ENCODE measurements at regions not wholly inside any gene's neighbourhood (a gene's known extent, or its start where the extent isn't known, plus 50 kb on each side); places are given as distances from the start of the nearest gene placed in this dataset.
A peak's percentile ranks its signal among the peaks of the same experiment; 100 is the strongest.

- WGBS, 2 donors: 90 to 93% methylated on average over 24 of the region's 25 CpGs
- no peak for TF ChIP-seq CTCF (IDR thresholded peaks at IDR 0.05; ENCODE audit: control extremely low read depth, extremely low read depth)
- ATAC-seq (ENCODE audit: insufficient read depth, low FRiP score) (no peak), DNase-seq (no peak)
- Histone ChIP-seq H3K36me3 (ENCODE audit: control insufficient read depth in 4 of 4, insufficient read depth in 4 of 4, low read length in 4 of 4) (no peaks in the 10 kb centered on the region), H3K4me3 (no peak overlapping the region), H3K9ac (ENCODE audit: insufficient read depth in 1 of 2, low read length in 2 of 2) (no peak overlapping the region), H3K27ac (ENCODE audit: low read depth in 1 of 2, low read length in 1 of 2) (no peak overlapping the region), H3K27me3 (ENCODE audit: control insufficient read depth in 3 of 3, insufficient read depth in 3 of 3, low read length in 2 of 3) (no peaks in the 10 kb centered on the region), H3K4me1 (ENCODE audit: control insufficient read depth in 5 of 5, insufficient read depth in 5 of 5, low read length in 5 of 5) (peaks cover 0 to 8% (median 3%) of the 10 kb centered on the region in 5 donors), H3K9me3 (ENCODE audit: control insufficient read depth in 4 of 4, insufficient read depth in 3 of 4, low read length in 3 of 4) (no peaks in the 10 kb centered on the region)
Observed at GRCh38 chr2:43000242-43001054, 208.1 kb upstream of the HAAO start.

DNA sequence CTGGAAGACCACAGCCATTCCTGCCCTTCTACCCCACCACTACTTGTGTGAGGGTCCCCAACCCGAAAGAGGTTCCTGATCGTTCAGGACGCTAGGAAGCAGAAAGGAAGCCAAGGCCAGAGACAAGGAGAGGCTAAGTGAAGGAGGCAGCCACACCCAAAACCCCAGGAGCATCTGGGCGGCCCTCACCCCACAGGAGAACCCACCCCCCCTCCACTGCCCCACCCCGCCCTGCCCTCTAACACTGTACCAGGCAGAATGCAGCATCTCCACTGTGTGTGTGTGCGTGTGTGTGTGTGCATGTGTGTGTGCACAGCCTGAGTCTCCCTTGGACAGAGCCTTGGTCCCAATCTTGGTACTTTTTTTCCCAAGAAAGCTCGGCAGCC, 207.5 kb upstream of the HAAO start:
- Histone ChIP-seq H3K27ac (ENCODE audit: low read depth in 1 of 2, low read length in 1 of 2) (no peak overlapping the region), H3K27me3 (ENCODE audit: control insufficient read depth in 3 of 3, insufficient read depth in 3 of 3, low read length in 2 of 3) (no peaks in the 10 kb centered on the region), H3K4me3 (no peak overlapping the region), H3K36me3 (ENCODE audit: control insufficient read depth in 4 of 4, insufficient read depth in 4 of 4, low read length in 4 of 4) (no peaks in the 10 kb centered on the region), H3K9me3 (ENCODE audit: control insufficient read depth in 4 of 4, insufficient read depth in 3 of 4, low read length in 3 of 4) (no peaks in the 10 kb centered on the region), H3K4me1 (ENCODE audit: control insufficient read depth in 5 of 5, insufficient read depth in 5 of 5, low read length in 5 of 5) (peaks cover 0 to 8% (median 0%) of the 10 kb centered on the region in 5 donors), H3K9ac (ENCODE audit: insufficient read depth in 1 of 2, low read length in 2 of 2) (no peak overlapping the region)
- no peak for TF ChIP-seq CTCF (IDR thresholded peaks at IDR 0.05; ENCODE audit: control extremely low read depth, extremely low read depth)
- ATAC-seq (ENCODE audit: insufficient read depth, low FRiP score) (no peak), DNase-seq (no peak)
- 71 to 87% methylated on average over 6 to 7 of the region's 7 CpGs for WGBS, 2 donors

- no peaks in the 10 kb centered on the region for H3K9me3 ChIP-seq (ENCODE audit: control insufficient read depth in 4 of 4, insufficient read depth in 3 of 4, low read length in 3 of 4)
- TF ChIP-seq CTCF (IDR thresholded peaks at IDR 0.05; ENCODE audit: control extremely low read depth, extremely low read depth): no peak
- WGBS, 2 donors: 72 to 78% methylated on average over 5 of the region's 5 CpGs
- no peak for ATAC-seq (ENCODE audit: insufficient read depth, low FRiP score)
- H3K4me1 ChIP-seq (ENCODE audit: control insufficient read depth in 5 of 5, insufficient read depth in 5 of 5, low read length in 5 of 5): peaks cover 0 to 8% (median 0%) of the 10 kb centered on the region in 5 donors
- H3K9ac ChIP-seq (ENCODE audit: insufficient read depth in 1 of 2, low read length in 2 of 2): no peak overlapping the region
- DNase-seq: peak in 1 of 3 donors; percentile 46
- no peak overlapping the region for H3K27ac ChIP-seq (ENCODE audit: low read depth in 1 of 2, low read length in 1 of 2)
- no peaks in the 10 kb centered on the region for H3K27me3 ChIP-seq (ENCODE audit: control insufficient read depth in 3 of 3, insufficient read depth in 3 of 3, low read length in 2 of 3)
- H3K36me3 ChIP-seq (ENCODE audit: control insufficient read depth in 4 of 4, insufficient read depth in 4 of 4, low read length in 4 of 4): no peaks in the 10 kb centered on the region
- no peak overlapping the region for H3K4me3 ChIP-seq
Observed at GRCh38 chr2:42999391-42999841, 207.0 kb upstream of the HAAO start.
